Cardiac muscle cell (in vitro differentiated cells and primary cell): ENCODE measurements at regions not wholly inside any gene's neighbourhood (a gene's known extent, or its start where the extent isn't known, plus 50 kb on each side); places are given as distances from the start of the nearest gene placed in this dataset.

Experiments used
- DNase-seq, 2 donors: peaks; one replicate each; pipeline versions ENCODE4 v3.0.0 to v3.0.0-alpha.2; 2010 to 2017; ENCODE audit warnings: low read depth in 1 of 2, low spot score in 1 of 2
- H3K27ac ChIP-seq: fragments of 200-600 bp; sonication (generic); 2 replicates; pipeline ENCODE4 v1.5.1; 2016
- H3K27me3 ChIP-seq: fragments of 200-600 bp; sonication (generic); 2 replicates; pipeline ENCODE4 v1.6.0; 2016; ENCODE audit warnings: control low read depth
- H3K36me3 ChIP-seq: fragments of 200-600 bp; sonication (generic); 2 replicates; pipeline ENCODE4 v1.5.1; 2016; ENCODE audit warnings: control low read depth
- H3K4me1 ChIP-seq: fragments of 200-600 bp; sonication (generic); 2 replicates; pipeline ENCODE4 v1.8.1; 2017; ENCODE audit warnings: low read depth, mild to moderate bottlenecking, mixed run types
- H3K4me3 ChIP-seq: fragments of 200-600 bp; sonication (generic); 2 replicates; pipeline ENCODE4 v1.5.1; 2016; ENCODE audit warnings: mild to moderate bottlenecking
- H3K9me3 ChIP-seq: fragments of 200-600 bp; sonication (generic); 2 replicates; pipeline ENCODE4 v1.5.1; 2017; ENCODE audit warnings: low read depth, mild to moderate bottlenecking, control low read depth
- TF ChIP-seq, protein P1 (sequence below): IDR thresholded peaks from 2 replicates; pipeline ENCODE4 v1.5.1; 2012; ENCODE audit warnings: low read depth, mild to moderate bottlenecking, low read length

DNA sequence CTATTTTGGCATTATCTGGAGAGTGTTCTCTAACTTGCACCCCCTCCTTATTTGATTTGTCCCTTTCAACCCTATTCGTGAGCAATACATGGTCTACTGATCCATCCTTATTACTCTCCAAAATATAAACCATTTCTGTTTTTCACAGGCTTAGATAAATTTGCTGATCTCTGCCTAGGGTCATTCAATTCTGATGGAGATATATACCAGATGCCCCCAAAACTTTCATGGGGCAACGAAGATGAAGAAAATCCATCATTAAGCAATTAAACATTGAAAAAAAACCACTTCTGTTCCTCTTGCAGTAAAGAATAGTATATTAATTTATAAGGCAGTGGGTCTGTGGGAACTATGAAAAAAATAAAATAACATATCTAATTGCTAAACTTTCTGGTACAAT, 313.4 kb downstream of the CASP12 start:
- TF ChIP-seq, protein P1, sequence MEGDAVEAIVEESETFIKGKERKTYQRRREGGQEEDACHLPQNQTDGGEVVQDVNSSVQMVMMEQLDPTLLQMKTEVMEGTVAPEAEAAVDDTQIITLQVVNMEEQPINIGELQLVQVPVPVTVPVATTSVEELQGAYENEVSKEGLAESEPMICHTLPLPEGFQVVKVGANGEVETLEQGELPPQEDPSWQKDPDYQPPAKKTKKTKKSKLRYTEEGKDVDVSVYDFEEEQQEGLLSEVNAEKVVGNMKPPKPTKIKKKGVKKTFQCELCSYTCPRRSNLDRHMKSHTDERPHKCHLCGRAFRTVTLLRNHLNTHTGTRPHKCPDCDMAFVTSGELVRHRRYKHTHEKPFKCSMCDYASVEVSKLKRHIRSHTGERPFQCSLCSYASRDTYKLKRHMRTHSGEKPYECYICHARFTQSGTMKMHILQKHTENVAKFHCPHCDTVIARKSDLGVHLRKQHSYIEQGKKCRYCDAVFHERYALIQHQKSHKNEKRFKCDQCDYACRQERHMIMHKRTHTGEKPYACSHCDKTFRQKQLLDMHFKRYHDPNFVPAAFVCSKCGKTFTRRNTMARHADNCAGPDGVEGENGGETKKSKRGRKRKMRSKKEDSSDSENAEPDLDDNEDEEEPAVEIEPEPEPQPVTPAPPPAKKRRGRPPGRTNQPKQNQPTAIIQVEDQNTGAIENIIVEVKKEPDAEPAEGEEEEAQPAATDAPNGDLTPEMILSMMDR: no peak

DNA sequence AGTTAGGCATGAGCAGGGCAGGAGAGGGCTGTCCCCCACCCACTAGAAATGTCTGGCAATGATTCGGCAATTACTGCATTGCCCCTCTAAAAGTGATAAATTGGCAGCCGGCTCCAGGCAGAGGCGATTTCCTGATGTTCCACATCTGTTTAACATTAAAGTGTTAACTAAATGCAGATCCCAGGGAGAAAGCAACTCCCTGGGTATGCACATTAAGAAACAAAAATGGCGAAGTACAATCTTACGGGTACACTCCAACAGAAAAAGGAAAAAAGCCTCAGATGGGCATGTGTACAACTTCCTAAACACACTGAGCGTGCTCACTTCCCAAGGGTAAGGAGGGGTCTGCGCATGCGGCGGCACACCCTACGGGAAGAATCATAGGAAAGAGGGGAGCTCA, 314.4 kb downstream of the CASP12 start:
- peaks cover 7% of the 10 kb centered on the region for H3K4me1 ChIP-seq
- no peaks in the 10 kb centered on the region for H3K36me3 ChIP-seq
- DNase-seq: no peak
- H3K27ac ChIP-seq: no peak overlapping the region
- no peak overlapping the region for H3K4me3 ChIP-seq
- no peaks in the 10 kb centered on the region for H3K9me3 ChIP-seq
- TF ChIP-seq, protein P1: no peak
- no peaks in the 10 kb centered on the region for H3K27me3 ChIP-seq

More for the DNA sequence above, 313.4 kb downstream of the CASP12 start:
- no peak overlapping the region for H3K4me3 ChIP-seq
- no peaks in the 10 kb centered on the region for H3K27me3 ChIP-seq
- no peaks in the 10 kb centered on the region for H3K9me3 ChIP-seq
- H3K4me1 ChIP-seq: peaks cover 14% of the 10 kb centered on the region
- H3K27ac ChIP-seq: no peak overlapping the region
- no peaks in the 10 kb centered on the region for H3K36me3 ChIP-seq
- no peak for DNase-seq

DNA sequence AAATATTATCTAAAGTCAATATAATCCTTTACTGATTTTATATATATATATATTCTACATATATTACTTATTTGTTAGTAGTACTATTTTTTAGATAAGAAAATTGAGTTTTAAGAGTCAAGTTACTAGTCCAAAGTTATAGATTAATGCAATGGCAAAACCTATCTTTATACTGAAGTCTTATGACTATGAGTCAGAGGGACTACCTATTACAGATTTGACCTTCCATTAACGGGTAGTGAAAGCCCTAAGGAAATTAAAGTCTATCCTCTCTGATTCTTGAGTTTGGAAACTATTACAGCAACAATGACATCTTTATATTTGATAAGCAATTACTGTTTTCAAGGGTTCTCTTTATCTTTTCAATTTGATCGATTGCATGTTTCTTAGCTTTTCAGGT, 315.8 kb downstream of the CASP12 start:
- H3K4me3 ChIP-seq: no peak overlapping the region
- no peak overlapping the region for H3K27ac ChIP-seq
- no peaks in the 10 kb centered on the region for H3K4me1 ChIP-seq
- TF ChIP-seq, protein P1: no peak
- H3K27me3 ChIP-seq: no peaks in the 10 kb centered on the region
- no peaks in the 10 kb centered on the region for H3K9me3 ChIP-seq
- H3K36me3 ChIP-seq: no peaks in the 10 kb centered on the region
- no peak for DNase-seq

DNA sequence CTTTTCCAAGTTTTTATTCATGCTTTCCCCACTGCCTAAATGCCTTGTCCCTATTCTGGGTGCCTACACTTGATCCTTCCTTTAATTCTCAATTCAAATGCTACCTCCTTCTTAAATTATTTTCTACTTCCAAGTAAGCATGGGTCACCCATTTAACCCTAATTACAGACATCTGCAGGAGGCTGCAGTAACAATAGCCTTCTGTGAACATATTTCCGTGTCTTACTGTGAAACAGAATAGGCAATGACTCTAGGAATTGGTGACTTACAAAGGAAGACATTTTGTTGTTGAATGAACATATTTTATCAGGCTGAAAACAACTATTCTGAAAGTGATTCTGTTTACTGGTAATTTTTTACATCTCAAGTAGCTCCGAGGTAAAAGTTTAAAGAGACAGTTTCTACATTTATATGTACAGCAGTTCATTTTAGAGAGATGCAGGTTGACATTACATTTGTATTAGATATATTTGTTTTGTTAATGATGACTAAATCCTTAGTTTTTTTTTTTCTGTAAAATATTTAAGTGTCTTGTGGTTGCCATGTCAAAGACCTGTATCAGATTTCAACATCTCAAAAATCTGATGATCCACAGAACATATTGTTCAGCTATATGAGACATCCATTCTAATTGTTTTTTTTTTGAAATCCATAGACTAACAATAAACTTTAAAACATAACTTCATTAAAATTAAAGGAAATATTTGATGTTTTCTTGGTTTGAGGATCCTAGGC, 316.8 kb downstream of the CASP12 start:
- Histone ChIP-seq H3K4me1 (no peaks in the 10 kb centered on the region), H3K27me3 (no peaks in the 10 kb centered on the region), H3K27ac (no peak overlapping the region), H3K4me3 (no peak overlapping the region), H3K9me3 (no peaks in the 10 kb centered on the region), H3K36me3 (no peaks in the 10 kb centered on the region)
- DNase-seq: no peak
- TF ChIP-seq, protein P1: no peak

DNA sequence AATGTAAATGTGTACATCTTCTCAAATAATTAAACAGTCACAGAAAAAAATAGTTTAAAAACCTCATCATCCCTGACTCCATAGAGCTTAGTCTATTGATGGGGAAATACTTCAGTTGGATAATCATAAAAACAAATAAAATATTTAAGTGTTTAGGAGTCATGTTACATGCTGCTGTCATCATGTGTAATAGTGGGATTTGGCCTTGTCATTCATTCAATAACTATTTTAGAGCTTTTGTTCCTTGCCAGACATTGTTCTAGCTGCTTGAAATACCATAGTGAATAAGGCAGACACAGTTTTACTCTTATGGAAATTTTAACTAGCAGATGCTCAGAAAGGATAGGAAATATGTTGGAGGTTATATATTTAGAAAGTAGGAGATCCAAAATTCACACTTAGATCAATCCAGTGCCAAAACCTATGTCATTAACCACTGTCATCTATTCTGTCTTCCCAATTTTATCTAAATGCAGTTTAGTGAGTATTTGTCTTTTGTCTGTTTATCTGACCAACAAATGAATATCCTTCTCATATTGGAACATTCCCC, 324.7 kb downstream of the CASP12 start:
- H3K36me3 ChIP-seq: no peaks in the 10 kb centered on the region
- no peaks in the 10 kb centered on the region for H3K9me3 ChIP-seq
- no peaks in the 10 kb centered on the region for H3K4me1 ChIP-seq
- no peak overlapping the region for H3K27ac ChIP-seq
- H3K27me3 ChIP-seq: no peaks in the 10 kb centered on the region
- peak in 1 of 2 donors; percentile 21 for DNase-seq
- TF ChIP-seq, protein P1: no peak
- no peak overlapping the region for H3K4me3 ChIP-seq
